ENCODE measurements at regions not wholly inside any gene's neighbourhood (a gene's known extent, or its start where the extent isn't known, plus 50 kb on each side); places are given as distances from the start of the nearest gene placed in this dataset.

DNA sequence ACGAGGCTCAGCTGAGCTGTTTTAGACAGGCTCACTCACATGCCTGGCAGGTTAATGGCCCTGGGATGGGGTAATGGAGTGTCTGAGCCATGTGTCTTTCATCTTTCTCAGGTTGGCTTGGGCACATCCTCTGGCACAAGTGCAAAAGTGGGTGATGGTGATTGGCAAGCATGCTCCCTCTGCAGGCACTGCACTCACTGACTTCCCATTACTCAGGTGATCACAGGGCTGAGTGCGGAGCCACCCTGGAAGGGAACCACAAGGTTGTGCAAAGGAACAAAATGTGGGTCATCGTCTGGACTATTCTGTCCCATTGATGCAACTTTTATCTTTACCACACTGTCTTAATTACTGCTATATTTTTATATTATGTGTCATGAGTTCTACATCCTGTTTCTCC is 244.1 kb upstream of the AKR1E2 start:
- DNase-seq (ENCODE audit: low spot score), result no peak

- DNase-seq (ENCODE audit: low spot score), result no peak
Observed at GRCh38 chr10:4579844-4580243, 246.2 kb upstream of the AKR1E2 start.

GRCh38 chr10:4576206-4576605 is 249.8 kb upstream of the AKR1E2 start:
- DNase-seq (ENCODE audit: low spot score), result no peak

- no peak for DNase-seq (ENCODE audit: low spot score)
Observed at GRCh38 chr10:4569151-4569550, 256.9 kb upstream of the AKR1E2 start.

DNA sequence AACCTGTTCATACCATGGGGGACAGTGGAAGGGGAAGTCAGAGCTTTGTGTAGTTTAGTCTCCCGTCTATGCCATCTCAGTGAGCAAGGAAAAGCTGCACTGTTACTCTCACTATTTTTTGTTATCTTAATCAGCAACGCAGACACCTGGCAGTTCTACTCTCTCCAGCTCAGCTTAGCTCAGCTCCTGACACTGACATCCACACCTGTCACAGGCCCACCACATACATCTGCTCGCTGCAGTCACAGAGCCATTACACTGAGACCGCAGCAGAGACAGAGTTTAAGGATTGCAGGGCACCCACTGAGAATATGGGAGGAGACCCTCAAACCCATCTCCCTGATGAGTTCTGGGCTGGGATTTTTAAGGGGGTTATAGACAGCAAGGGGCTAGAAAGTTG is 257.3 kb upstream of the AKR1E2 start:
- DNase-seq (ENCODE audit: low spot score), result no peak

DNA sequence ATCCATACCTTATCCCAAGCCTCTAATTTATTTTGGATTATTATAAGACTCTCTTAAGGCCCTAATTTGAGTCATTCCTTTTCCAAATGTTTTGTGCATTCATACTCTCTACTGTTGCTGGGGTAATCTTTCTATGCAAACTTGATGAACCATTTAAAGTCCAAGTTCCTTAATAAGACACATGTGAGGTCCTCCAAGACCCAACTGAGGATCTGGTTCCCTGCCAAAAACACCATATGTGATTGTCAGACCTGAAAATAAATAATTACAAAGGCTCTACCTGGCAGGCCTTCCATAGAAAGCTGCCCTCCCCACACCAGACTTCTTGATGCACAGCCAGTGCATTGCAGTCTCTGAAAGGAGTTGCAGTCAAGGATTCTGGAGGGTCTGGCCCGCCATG is 257.9 kb upstream of the AKR1E2 start:
- DNase-seq (ENCODE audit: low spot score), result no peak

DNA sequence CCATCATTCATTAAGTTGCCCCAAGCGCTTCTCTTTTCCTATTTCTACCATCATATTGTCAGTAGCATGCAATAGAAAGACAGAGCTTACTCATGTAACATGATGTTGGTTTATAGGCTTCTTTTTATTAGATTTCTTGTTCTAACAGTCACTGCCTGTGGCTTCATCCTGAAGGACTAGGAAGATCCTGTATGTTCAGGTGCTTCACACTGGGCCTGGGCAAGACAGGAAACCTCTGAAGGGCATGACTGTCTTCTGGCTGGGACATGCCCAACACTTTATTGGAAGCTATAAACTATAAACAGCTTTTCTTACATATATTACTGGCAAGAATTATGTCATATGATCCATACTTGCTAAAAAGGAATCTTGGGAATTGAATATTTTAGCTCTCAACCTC is 258.4 kb upstream of the AKR1E2 start:
- no peak for DNase-seq (ENCODE audit: low spot score)

GRCh38 chr10:4566011-4566410 is 260.0 kb upstream of the AKR1E2 start:
- no peak for DNase-seq (ENCODE audit: low spot score)

DNA sequence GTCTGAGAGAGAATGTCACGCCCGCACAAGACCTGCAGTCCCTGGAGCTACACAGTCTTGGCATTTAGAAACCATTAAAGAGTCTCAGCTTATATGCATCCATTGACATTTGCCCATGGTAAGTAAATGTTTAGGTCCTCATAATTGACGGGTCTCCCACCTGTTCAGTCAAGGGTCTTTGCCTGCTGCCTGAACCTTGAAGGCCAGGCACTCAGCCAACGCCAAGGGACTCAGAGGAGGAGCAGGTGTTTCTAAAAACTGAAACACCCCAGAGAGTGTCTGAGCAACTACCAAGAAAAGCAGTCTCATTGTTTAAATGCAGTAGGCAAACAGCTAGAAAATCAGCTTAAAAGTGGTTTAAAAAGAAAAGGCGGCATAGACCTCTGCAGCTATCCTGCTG is 264.7 kb upstream of the AKR1E2 start:
- DNase-seq (ENCODE audit: low spot score), result no peak

- DNase-seq (ENCODE audit: low spot score), result no peak
Observed at GRCh38 chr10:4557469-4557868, 268.5 kb upstream of the AKR1E2 start.

DNA sequence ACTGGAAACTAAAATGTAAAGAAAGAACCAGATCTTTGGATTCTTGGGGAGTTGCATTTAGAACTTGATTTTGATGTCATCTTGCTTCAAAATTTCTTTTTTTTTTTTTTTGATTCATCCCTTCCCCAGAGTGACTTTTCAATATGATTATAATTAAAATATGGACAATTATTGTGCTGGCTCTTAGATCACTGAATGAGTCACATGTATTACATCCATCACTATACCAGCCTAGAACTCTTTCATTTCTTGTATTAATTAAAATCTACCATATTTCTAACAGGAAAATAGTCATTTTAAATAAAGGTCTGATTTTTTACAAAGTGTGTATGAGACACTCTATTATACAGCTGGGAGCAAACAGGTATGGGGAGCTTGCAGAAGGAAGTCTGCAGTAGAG is 269.5 kb upstream of the AKR1E2 start:
- no peak for DNase-seq (ENCODE audit: low spot score)

GRCh38 chr10:4555920-4556319 is 270.1 kb upstream of the AKR1E2 start:
- no peak for DNase-seq (ENCODE audit: low spot score)

- no peak for DNase-seq (ENCODE audit: low spot score)
Observed at GRCh38 chr10:4549139-4549653, 276.8 kb upstream of the AKR1E2 start.

DNA sequence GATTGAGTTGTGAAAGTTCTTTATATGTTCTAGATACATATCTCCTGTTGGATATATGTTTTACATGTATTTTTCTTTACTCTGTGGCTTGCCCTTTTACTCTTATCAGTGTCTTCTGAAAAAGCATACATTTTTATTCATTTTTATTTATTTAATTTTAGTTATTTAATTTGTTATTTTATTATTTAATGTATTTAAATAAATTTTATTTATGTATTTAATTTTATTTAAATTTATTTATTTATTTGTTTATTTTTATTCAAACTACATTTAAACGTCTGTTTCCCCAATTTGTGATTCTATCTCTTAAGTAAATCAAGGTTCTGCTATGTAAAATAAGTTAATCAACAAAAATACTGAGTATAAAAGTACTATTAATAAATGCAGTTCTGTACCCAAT is 279.1 kb upstream of the AKR1E2 start:
- no peak for DNase-seq (ENCODE audit: low spot score)

DNA sequence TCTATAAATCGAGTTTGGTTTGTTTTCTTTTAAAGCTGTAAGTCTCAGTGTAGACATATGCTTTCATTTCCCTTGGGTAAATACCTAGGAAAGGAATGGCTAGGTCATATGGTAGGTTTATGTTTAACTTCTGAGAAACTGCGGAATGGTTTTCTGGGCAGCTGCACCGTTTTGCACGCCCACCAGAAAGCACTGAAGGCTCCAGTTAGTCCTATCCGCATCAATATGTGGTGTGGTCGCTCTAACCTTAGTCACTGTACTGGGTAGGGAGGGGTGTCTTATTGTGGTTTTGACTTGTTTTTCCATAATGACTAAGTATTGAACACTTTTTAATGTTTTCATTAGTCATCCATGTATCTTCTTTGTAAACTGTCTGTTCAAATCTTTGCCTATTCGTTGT is 279.5 kb upstream of the AKR1E2 start:
- no peak for DNase-seq (ENCODE audit: low spot score)

DNA sequence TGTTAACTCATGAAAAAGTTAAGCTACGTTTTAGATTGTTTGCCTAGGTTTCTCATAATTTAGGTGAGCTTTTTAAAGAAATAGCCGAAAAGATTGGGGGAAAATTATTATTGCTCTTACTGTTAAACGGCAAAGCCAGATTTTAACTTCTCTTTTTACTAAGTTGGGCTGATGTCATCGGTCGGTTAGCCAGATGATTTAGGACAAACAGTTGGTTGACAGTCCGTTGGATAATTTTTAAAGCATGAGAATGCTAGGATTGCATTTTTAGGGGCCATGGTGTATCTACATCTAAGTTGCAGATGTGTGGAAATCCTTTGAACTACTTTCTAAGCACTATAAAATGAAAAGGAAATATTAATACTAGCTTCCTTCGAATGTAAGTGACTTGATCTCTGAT is 280.9 kb upstream of the AKR1E2 start:
- no peak for DNase-seq (ENCODE audit: low spot score)

DNA sequence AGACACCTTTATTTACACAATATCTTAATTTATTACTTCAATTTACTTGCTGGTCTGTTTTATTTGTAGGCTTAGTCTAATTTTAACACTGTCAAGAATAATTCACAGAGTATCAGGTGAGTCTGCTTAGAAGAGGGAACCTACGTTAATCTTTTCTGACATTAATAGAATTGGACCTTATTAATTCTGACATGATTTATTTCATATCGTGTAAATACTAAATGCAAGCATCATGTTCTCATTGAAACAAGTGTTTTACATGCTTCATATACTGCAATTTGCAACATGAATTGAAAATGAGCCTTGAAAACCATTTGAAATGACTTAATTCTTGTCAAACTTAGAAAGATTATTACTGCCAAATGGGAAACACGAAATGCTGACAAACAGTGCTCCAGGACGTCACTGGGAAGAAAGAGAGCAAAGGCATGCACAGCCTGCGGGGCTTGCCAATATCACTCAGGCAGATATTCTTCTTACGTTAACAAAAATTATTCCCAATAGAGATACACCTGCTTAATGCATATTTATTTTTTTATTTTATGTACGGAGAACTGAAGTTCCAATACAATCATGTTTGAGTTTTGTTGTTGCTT is 282.0 kb upstream of the AKR1E2 start:
- DNase-seq (ENCODE audit: low spot score), result no peak

DNA sequence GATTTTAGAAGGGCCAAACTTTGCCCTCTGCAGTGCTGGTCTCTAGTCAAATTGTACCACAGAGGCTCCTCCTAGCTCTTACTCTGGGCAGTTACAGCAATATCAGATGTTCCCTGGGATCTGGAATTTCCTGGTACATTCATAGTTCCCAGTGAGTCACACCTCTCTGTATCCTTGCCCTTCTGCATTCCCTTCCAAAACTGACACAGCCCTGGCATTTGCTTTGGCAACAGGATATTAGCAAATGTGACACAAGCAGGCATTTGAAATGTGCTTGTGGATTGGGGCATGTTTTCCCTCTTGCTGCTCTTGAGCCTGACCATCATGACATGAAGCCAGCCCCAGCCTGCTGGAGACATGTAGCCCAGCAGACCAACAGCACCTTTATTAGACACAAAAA is 284.7 kb upstream of the AKR1E2 start:
- no peak for DNase-seq (ENCODE audit: low spot score)

DNA sequence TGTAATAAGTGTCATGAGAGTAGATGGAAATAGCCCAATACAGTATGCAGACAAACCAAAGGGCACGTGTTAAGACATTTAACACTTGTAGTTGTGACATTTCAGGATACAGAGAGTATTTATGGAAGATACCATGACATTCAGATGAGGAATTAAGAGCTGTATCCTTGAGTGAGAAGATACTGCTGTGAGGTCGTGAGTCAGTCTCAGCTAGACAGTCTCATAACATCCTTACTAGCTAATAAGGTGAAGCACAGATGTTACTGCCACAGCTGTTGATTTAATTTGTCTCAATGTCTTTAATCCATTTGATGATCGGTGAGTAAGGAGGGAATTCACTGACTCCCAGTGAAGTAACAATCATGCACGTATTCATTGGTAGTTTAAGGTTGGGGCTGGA is 288.0 kb upstream of the AKR1E2 start:
- DNase-seq (ENCODE audit: low spot score), result no peak

GRCh38 chr10:4535521-4535920 is 290.5 kb upstream of the AKR1E2 start:
- no peak for DNase-seq (ENCODE audit: low spot score)

DNA sequence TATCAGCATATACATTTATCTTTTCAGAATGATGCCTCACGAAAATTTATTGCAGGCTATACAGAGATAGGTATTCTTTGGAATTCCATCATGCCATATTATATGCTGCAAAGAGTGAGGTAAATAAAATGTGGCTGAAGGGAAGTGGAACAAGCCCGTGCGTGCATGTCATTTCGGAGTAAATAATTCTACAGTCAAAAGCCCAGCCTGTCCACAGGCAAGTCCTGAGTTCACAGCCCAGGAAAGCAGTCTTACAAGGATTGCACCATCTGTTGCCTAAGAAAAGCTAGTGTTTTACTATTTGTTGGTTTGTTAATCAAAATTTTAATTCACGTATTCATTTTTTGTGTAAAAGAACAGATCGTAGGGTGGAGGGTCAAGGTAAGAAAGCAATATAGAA is 292.4 kb upstream of the AKR1E2 start:
- DNase-seq (ENCODE audit: low spot score), result no peak

GRCh38 chr10:4532976-4533375 is 293.0 kb upstream of the AKR1E2 start:
- no peak for DNase-seq (ENCODE audit: low spot score)

GRCh38 chr10:4532467-4532866 is 293.5 kb upstream of the AKR1E2 start:
- DNase-seq (ENCODE audit: low spot score), result no peak

DNA sequence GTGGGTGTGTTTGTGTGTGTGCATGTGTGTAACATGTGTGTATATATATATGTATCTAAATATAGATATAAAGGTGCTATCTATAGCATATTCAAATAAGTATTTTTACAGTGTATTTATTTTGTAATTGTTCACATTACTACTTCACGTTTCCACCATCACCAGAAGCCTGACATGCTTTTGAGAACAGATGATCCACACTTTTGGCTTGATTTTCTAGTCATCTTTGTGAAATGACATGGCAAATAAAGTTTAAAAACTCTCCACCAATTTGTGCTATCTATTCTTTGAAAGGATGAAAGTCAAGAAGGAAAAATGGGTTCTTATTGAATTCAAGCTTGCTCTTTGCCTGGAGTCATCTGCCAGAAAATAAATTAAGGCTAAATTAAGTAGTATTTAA is 294.0 kb upstream of the AKR1E2 start:
- no peak for DNase-seq (ENCODE audit: low spot score)

- DNase-seq (ENCODE audit: low spot score), result no peak
Observed at GRCh38 chr10:4529266-4529665, 296.7 kb upstream of the AKR1E2 start.

Data from CD4-positive, alpha-beta T cell treated with Interleukin-6 at 100 ng/mL for 8 hours (primary cell).